ENCODE measurements at regions not wholly inside any gene's neighbourhood (a gene's known extent, or its start where the extent isn't known, plus 50 kb on each side); places are given as distances from the start of the nearest gene placed in this dataset.
"Not testable (repeated sequence)": the region's sequence is repeated elsewhere in the genome, so short reads cannot be mapped to it uniquely, and the experiment has no call there.

DNA sequence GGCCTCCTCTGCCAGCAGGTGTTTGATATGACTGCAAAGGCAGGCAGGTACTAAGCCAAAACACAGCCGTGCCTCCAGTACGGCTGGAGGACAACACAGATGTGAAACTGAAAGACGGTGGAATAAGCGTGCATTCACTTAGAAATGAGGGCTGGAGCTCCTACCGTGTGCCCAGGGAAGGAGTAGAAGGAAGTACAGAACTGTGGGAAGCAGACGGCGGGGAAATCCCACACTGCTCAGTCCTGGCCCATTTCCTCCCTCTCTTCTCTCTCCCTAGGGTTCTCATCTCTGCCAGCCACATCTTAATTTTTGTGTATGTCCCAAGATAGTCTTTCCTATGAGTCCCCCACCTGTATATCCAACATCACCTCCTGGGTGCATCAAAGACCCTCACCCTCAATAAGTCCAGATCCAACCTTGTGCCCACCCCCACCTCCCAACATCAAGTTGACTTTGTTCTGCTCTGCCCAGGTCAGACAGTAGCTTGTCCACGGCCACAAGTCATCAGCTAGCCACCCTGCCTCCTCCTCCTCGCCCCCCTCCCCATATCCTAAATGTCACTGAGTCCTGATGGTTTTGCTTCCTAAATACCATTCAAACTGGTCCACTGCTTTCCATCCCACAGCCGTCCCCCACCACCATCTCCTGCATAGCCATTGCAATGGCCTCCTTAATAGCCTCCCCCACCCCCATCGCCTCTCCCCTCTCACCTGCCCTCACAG, 77.1 kb upstream of the RPL38 start:
- DNase-seq, result no peak

DNA sequence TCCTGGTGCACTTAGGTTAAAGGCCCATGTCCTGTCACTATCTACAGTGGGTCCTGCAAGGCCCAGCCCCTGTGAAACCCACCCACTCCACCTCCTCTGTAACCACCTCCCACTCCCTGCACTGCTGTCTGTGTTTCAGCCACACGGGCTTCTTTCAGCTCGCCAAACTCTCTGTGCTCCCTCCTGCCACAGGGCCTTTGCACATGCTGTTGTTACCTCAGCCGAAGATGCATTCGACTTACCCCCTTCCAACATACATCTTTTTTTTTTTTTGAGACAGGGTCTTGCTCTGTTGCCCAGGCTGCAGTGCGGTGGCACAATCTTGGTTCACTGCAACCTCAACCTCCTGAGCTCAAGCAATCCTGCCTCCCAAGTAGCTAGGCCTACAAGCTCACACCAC, 76.5 kb upstream of the RPL38 start:
- DNase-seq, result no peak

- DNase-seq, result no peak
Measured at GRCh38 chr17:74128456-74129211, 74.8 kb upstream of the RPL38 start.

GRCh38 chr17:74129800-74130199, 73.7 kb upstream of the RPL38 start:
- not testable (repeated sequence) for DNase-seq

DNA sequence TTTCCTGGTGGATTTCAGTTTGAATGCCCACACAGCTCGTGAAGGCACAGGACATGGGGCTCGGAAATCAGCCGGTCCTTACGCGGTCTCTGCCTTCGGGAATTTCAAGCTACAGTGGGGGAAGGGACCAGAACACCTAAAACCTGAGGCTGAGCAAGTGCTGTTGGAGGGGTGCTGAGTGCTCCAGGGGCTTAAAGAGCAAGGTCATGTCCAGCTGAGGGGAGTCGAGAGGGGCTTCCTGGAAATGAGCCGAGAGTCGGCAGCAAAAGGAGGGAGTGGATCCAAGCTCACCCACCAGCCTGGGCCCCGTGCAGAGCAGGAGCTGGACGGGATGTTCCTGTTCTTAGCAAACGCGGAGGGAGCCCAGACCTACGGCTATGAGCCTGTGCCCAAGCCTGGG, 73.2 kb upstream of the RPL38 start:
- no peak for DNase-seq

GRCh38 chr17:74130841-74131240, 72.6 kb upstream of the RPL38 start:
- DNase-seq, result no peak

- DNase-seq, result no peak
Measured at GRCh38 chr17:74132354-74132753, 71.1 kb upstream of the RPL38 start.

- DNase-seq, result no peak
Measured at GRCh38 chr17:74133740-74134139, 69.7 kb upstream of the RPL38 start.

- not testable (repeated sequence) for DNase-seq
Measured at GRCh38 chr17:74134234-74134633, 69.2 kb upstream of the RPL38 start.

- DNase-seq, result no peak
Measured at GRCh38 chr17:74134991-74135390, 68.5 kb upstream of the RPL38 start.

DNA sequence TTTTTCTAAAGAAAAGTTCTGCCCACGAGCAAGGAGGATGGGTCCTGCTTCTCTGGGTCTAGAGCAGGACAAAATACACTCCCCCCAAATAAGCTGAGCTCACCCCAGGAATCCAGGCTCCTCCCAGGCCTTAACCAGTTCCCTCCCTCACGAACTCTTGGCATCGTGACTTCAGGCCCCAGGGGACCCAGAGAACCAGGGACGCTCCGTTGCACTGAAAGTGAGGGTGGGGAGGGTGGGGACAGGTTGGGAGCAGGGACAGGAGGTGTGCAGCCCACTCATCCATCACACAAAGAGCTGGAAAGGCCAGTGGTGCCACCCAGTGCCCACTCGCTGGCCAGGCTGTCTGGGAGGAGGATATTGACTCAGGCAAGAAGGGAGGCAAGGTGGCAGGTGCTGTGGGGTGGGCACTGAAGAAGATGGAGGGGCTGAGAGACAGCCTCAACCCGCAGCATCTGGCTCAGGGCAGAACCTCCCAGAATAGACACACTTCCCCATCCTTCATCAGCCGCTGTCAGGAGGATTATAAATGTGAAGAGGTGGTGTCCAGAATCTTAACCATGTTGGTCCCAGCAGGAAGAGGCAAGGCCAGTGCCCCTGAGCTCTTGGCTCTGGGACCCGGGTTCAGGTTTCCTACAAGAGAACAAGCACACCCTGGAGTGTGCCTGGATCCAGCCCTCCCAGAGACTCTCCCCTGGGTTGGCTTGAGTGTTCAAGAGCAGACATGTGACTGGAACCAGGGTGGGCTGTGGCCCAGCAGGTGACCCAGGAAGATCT, 67.9 kb upstream of the RPL38 start:
- no peak for DNase-seq

DNA sequence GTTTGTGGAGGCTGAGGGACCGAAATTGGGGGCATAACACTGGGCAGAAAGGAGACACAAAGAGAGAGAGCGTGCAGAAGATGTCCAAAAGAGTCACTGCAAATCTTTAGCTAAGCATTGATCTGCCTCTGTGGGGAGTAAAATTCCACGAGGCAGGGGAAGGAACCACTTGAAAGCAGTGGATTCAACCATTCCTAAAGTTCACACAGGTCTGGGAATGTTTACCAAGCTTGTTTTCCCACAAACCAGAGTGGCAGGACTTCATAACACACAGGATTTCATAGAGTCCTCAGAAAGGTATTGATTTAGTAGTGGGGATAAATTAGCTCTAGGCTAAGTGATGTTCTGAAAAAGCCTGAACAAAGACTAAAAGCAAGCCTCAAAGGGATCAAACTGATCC, 66.1 kb upstream of the RPL38 start:
- no peak for DNase-seq

GRCh38 chr17:74139120-74139519, 64.4 kb upstream of the RPL38 start:
- DNase-seq, result no peak

GRCh38 chr17:74140282-74140681, 63.2 kb upstream of the RPL38 start:
- no peak for DNase-seq

GRCh38 chr17:74141612-74142011, 61.9 kb upstream of the RPL38 start:
- no peak for DNase-seq

DNA sequence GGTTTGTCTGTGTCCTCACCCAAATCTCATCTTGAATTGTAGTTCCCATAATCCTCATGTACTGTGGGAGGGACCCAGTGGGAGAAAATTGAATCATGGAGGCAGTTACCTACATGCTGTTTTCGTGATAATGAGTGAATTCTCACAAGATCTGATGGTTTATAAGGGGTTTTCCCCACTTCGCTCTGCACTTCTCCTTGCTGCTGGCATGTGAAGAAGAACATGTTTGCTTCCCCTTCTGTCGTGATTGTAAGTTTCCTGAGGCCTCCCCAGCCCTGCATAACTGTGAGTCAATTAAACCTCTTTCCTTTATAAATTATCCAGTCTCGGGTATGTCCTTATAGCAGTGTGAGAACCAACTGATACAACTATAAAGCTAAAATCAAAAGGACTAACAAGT, 60.2 kb upstream of the RPL38 start:
- not testable (repeated sequence) for DNase-seq

GRCh38 chr17:74145756-74146155, 57.7 kb upstream of the RPL38 start:
- no peak for DNase-seq

DNA sequence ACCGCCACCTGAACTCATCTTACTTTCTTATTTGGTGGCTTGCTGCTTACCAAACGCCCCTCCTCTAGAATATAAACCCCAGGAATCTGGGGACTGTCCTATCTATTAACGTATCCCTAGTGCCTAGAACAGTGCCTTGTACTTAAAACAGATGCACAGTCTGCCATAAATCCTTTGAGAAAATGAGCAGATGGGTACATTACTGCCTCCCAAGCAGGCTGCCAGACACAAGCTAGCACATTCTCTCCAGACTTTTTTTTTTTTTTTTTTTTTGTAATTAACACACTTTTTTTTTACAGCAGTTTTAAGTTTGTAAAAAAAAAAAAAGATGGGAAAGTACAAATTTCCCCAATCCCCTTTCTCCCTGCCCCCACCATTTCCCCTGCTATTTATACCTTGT, 57.3 kb upstream of the RPL38 start:
- DNase-seq, result no peak

DNA sequence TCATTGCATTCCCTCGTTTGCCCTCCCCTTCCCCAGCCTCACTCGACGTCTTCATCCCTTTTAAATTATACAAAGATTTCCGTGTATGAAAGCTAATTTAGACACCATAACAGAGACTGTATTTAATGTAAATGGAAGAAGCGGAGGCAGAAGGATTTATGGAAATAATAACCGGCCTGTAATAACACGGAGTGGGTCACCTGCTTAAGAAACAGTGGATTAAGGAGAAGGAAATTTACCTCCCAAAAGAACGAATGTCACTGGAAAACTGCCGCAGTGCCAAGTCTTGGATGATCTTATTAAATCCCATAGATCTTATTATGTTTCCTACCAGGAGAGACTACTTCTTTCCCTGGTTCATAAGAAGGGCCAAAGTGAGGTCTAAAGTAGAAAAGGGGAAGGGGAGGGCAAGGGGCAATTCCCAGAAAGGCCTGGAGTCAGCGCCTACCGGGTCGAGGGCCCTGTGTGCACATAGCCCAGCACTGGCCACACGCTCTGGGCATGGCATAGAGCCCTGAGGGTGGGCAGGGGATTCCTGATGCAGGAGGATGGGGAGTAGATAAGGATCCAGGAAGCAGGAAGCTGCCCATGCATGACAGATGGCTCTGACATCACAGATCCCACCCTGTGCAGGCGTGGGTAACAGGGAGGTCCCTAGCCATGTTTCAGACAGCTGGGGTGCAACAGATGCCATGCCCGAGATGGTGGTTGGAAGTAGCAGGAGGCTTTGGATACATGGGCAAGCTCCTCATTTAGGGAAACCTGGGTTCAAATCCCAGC, 56.2 kb upstream of the RPL38 start:
- DNase-seq, result no peak

DNA sequence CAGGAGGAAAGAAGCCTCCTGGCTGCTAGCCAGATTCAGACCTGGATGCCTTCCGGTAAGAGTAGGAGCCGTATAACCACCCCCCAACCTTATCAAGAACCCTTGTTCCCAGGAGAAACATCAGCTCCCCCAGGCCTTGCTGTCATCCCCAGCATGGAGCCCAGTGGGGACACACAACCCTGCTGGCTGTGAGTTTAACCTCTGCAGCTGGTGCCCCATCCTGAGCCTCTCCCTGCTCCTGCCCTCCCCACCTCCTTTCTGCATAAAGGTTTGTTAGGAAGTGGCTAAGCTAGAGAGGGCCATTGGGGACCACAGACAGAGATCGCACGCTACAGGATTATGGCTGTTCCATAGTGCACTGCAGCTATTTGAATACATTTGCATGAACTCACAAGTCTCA, 55.5 kb upstream of the RPL38 start:
- DNase-seq, result no peak

DNA sequence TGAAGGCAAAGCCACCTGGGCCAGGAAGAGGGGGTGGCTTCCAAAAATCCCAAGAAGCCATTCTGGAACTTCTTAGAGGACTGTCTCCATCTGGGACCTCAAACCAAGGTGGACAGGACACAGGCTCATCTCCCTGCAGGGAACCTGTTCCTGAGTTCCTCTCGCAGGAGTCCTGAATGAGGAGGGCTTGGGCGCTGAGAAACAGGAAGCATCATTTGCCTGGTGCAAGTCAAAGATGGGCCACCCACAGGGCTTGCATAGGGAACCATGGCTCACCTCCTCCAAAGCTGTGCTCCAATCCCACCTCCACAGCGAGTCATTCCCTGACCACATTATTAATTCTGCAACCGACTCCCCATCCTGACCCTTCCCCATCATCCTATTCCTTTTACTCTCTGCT, 55.0 kb upstream of the RPL38 start:
- DNase-seq, result no peak

DNA sequence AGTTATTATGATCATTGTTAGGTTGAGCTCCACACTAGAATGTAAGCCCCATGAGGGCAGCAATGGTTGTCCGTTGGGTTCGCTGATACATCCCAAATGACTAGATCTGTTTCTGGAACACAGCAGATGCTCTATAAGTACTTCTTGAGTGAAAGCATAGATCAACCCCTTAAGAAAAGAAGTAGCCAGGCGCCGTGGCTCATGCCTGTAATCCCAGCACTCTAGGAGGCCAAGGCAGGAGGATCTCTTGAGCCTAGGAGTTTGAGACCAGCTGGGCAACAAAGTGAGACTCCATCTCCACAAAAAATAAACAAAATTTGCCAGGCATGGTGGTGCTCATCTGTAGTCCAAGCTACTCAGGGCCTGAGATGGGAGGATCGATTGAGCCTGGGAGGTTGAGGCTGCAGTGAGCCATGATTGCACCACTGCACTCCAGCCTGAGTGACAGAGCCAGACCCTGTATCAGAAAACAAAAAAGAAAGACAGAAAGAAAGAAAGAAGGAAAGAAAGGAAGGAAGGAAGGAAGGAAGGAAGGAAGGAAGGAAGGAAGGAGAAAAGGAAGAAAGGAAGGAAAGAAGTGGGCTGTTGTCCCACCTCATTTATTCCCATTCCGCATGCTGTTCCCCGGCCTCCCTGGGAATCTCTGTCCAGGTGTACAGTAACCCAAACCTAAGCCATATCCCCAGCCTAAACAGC, 54.4 kb upstream of the RPL38 start:
- no peak for DNase-seq

All from stimulated activated CD4-positive, alpha-beta T cell treated with anti-CD3 and anti-CD28 coated beads, Interleukin-2, amount 100 ng/mL, for 24 hours (primary cell).